ENCODE measurements at regions not wholly inside any gene's neighbourhood (a gene's known extent, or its start where the extent isn't known, plus 50 kb on each side); places are given as distances from the start of the nearest gene placed in this dataset.
A peak's percentile ranks its signal among the peaks of the same experiment; 100 is the strongest.

DNA sequence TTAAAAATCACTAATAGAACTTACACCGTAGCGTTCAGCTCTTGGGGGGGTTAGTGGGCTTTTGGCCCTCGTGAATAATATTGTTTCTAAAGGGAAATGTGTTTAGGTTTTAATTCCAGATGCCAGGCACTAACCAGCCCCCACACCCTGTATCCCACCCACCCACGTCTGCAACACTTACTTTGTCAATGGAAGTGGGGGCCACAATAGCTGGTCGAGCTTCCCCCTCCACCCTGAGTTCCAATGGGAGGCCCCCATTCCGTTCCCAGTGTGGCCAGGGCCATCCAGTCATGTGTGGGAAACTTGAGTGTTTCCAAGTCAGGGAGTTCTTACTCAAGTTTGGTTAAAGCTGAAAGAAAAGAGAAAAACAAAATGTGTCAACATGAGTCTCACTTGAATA lies 271.4 kb downstream of the ENC1 start:
- intact Hi-C loops (cut with DNase I), result no loop called here
- no peak overlapping the region for H3K27ac ChIP-seq
- WGBS, 4 donors, result 90 to 93% (median 91%) methylated on average over 6 of the region's 6 CpGs

GRCh38 chr5:74367934-74368333 lies 272.6 kb downstream of the ENC1 start:
- intact Hi-C loops (cut with DNase I), result no loop called here
- DNase-seq (peak in 4 of 5 donors; percentile 42 to 80 (median 57)), ATAC-seq (peak; percentile 76 to 92 (median 80))
- no peaks in the 10 kb centered on the region for H3K27me3 ChIP-seq
- TF ChIP-seq CTCF (IDR thresholded peaks at IDR 0.05) (no peak), POLR2A (IDR thresholded peaks at IDR 0.05) (no peak)
- WGBS, 4 donors, result 71 to 75% (median 73%) methylated on average over 4 of the region's 4 CpGs
- peak overlapping the region in 10 of 12 donors; percentile 13 to 79 (median 38) for H3K27ac ChIP-seq
- no peaks in the 10 kb centered on the region for H3K36me3 ChIP-seq
- H3K4me3 ChIP-seq, result no peak overlapping the region
- H3K4me1 ChIP-seq, result peaks cover 0 to 20% (median 3%) of the 10 kb centered on the region in 12 donors
- peaks cover 0 to 11% (median 0%) of the 10 kb centered on the region in 12 donors for H3K9me3 ChIP-seq

More for the DNA sequence above, 271.4 kb downstream of the ENC1 start:
- DNase-seq, result no peak
- TF ChIP-seq CTCF (IDR thresholded peaks at IDR 0.05) (no peak), POLR2A (IDR thresholded peaks at IDR 0.05) (no peak)
- Histone ChIP-seq H3K4me1 (peaks cover 0 to 20% (median 2%) of the 10 kb centered on the region in 12 donors), H3K9me3 (peaks cover 0 to 11% (median 0%) of the 10 kb centered on the region in 12 donors), H3K27me3 (no peaks in the 10 kb centered on the region), H3K36me3 (no peaks in the 10 kb centered on the region), H3K4me3 (no peak overlapping the region)
- ATAC-seq, result no peak

DNA sequence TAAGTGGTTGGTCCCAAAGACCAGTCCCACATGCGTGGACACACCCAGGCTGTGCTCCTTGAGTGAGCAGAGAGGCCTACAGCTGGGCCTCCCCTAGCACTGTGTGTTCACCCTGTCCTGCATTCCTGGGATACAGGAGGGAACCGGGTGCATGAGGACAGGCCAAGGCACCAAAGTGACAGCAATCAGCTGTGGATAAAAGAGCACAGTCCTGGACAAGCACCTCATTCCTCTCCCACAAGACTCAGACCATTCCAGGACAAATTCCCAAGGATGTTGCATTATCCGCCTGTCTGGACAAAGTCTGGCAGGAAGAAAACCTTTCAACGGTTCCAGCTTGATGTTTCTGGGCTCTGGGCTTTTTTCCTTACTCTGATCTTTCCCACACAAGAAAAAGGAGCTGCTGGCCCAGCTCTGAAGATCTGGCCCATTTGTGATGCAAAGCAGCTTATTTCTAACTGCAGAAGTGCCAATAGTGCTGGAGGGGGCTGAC lies 273.2 kb downstream of the ENC1 start:
- Histone ChIP-seq H3K4me3 (no peak overlapping the region), H3K27me3 (no peaks in the 10 kb centered on the region), H3K4me1 (peaks cover 0 to 20% (median 4%) of the 10 kb centered on the region in 12 donors), H3K9me3 (peaks cover 0 to 11% (median 0%) of the 10 kb centered on the region in 12 donors), H3K27ac (peak overlapping the region in 8 of 12 donors; percentile 13 to 79 (median 46)), H3K36me3 (no peaks in the 10 kb centered on the region)
- intact Hi-C loops (cut with DNase I), result no loop called here
- no peak for TF ChIP-seq CTCF (IDR thresholded peaks at IDR 0.05)
- no peak for TF ChIP-seq POLR2A (IDR thresholded peaks at IDR 0.05)
- peak in 1 of 5 donors; percentile 54 for DNase-seq
- peak; percentile 63 to 85 (median 74) for ATAC-seq
- 47 to 66% (median 54%) methylated on average over 4 of the region's 4 CpGs for WGBS, 4 donors

DNA sequence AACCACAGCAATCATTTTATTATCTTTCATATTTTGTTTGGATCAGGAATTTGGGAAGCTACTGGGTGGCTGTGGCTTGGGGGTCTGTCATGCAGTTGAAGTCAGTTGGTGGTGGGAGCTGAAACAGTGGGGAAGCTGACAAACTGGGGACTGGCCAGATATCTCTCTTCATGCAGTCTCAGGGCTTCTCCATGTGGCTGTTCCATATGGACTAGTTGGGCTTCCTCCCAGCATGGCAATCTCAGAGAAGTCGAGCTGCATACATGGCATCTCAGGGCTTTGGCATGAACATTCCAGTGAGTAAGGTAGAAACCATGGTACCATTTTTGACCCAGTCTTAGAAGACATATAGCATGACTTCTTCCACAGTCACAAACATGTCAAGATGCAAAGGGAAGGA lies 274.8 kb downstream of the ENC1 start:
- no peaks in the 10 kb centered on the region for H3K36me3 ChIP-seq
- peaks cover 0 to 11% (median 0%) of the 10 kb centered on the region in 12 donors for H3K9me3 ChIP-seq
- intact Hi-C loops (cut with DNase I), result no loop called here
- no peak overlapping the region for H3K27ac ChIP-seq
- H3K4me3 ChIP-seq, result no peak overlapping the region
- 90 to 100% (median 98%) methylated on average over 1 of the region's 1 CpG for WGBS, 4 donors
- no peak for ATAC-seq
- no peak for DNase-seq
- H3K4me1 ChIP-seq, result peaks cover 0 to 25% (median 4%) of the 10 kb centered on the region in 12 donors
- H3K27me3 ChIP-seq, result no peaks in the 10 kb centered on the region
- TF ChIP-seq CTCF (IDR thresholded peaks at IDR 0.05), result no peak
- no peak for TF ChIP-seq POLR2A (IDR thresholded peaks at IDR 0.05)
